ENCODE measurements at regions not wholly inside any gene's neighbourhood (a gene's known extent, or its start where the extent isn't known, plus 50 kb on each side); places are given as distances from the start of the nearest gene placed in this dataset.

- TF ChIP-seq EZH2 (IDR thresholded peaks at IDR 0.05; ENCODE audit: borderline replicate concordance, insufficient read depth, low read depth, low read length, poor library complexity, severe bottlenecking) (no peak), CTCF (IDR thresholded peaks at IDR 0.05) (no peak)
Observed at GRCh38 chr2:145207884-145208283, 688.0 kb upstream of the ZEB2 start.
